ENCODE measurements at regions not wholly inside any gene's neighbourhood (a gene's known extent, or its start where the extent isn't known, plus 50 kb on each side); places are given as distances from the start of the nearest gene placed in this dataset.
A peak's percentile ranks its signal among the peaks of the same experiment; 100 is the strongest.

DNA sequence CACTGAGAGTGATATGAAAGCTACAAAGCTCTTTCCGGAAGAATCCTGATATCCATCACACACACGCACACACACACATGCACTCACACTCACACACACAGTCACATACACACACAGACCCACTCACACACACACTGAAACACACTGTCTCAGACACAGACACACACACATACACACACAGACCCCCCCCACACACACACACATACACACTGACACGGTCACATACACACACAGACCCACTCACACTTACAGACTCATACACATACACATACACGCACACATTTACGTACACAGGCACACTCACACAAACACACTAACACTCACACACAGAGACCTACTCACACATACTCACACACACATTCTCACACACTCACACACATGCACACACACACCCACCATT is 58.6 kb downstream of the LIG4 start:
- no peak for DNase-seq (ENCODE audit: low read depth)
- no peak overlapping the region for H3K4me3 ChIP-seq (ENCODE audit: control insufficient read depth, low read depth, low read length)
- TF ChIP-seq CTCF (IDR thresholded peaks at IDR 0.05; ENCODE audit: control insufficient read depth, insufficient read depth, low read depth, low read length, missing control alignments) = no peak

DNA sequence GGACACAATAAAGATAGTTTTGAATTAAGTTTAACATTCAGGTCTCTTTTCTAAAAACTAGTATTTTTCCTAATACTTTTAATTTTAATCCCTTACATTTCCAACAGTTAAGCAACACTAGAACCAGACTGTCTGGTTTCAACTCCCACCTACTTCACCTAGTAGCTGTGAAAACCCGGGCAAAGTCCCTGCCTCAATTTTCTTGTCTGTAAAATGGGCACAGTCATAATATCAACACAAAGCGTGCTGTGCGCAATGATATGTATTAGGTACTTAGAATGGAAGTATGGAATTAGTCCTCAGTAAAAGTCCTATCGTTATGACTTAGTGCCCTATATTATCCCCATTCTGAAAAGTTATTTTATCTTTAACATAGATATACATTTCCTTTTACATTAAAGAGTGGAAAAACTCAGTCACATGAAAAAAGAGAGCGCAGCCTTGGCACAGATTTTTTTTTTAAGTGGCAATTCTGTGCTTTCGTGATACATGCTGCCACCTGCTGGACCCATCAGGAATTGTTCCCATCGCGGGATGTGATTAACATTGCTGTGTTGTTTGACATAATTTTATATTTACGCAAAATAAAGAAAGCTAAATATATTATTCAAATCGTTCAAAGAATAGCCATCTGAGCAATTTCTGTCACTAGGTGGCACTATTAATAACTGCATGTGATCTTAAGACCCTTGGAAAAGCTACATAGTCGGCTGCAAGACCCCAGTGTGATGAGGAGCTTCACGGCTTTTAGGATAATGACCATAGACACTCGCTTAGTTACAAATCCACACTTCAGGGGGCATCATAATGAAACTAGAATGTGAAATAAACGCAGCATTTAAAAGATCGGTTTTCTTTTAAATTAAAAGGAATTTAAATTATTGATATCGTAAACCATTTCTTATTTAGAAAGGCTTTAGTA is 59.9 kb downstream of the LIG4 start:
- peak; percentile 7 for DNase-seq (ENCODE audit: low read depth)
- peak; percentile 72 for TF ChIP-seq CTCF (IDR thresholded peaks at IDR 0.05; ENCODE audit: control insufficient read depth, insufficient read depth, low read depth, low read length, missing control alignments)
- no peak overlapping the region for H3K4me3 ChIP-seq (ENCODE audit: control insufficient read depth, low read depth, low read length)

- no peak for TF ChIP-seq CTCF (IDR thresholded peaks at IDR 0.05; ENCODE audit: control insufficient read depth, insufficient read depth, low read depth, low read length, missing control alignments)
- H3K4me3 ChIP-seq (ENCODE audit: control insufficient read depth, low read depth, low read length) = no peak overlapping the region
- DNase-seq (ENCODE audit: low read depth) = no peak
Observed at GRCh38 chr13:108154421-108154858, 60.9 kb downstream of the LIG4 start.

DNA sequence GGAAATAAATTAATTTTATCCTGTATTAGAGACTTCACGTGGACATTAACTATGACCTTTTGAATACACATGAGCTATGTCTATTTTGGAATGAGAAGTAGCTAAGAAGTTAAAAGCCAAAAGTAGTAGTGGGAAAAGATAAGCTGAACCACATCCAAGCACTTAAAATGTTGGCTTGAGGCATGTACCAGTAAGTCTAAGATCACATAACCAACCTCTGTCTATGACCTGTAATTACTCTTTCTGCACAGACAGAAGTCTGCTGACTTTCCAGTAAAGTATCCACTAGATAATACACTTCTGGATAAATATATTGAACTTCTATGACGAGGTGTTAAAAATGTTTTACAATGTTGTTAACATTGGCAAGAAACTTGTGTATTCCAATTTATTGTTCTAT is 68.7 kb downstream of the LIG4 start:
- no peak overlapping the region for H3K4me3 ChIP-seq (ENCODE audit: control insufficient read depth, low read depth, low read length)
- TF ChIP-seq CTCF (IDR thresholded peaks at IDR 0.05; ENCODE audit: control insufficient read depth, insufficient read depth, low read depth, low read length, missing control alignments) = no peak
- no peak for DNase-seq (ENCODE audit: low read depth)

DNA sequence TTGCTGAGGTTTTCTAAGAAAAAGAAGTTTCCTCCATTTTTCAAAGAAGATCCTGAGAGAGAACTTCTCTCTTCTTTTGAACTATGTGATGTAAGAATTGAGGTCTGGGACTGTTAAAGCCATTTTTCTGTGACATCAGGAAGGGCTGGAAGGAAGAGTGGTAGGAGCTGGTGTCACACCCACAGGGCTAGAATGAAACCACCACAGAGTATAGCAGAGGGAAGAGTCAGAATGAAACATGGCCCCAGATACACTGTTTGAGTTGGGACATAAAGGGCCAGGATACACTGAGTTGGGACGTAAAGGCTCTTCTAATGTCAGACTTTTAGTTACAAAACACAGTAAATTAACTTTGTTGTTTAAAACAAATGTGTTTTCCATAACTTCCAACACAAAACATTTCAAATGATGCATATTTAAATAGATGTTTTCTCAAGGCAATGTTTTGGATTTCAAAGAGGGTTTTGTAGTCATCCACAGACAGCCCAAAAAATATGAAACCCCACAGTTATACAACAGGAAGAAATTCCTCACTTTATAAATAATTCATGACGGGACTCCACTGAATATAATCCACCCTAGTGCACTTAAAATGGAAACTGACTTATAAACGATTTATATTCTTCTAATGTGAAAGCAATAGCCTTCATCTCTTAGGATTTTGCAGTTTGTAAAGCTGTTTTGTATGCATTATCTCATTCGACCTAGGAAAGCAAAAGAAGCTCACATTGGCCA is 72.5 kb downstream of the LIG4 start:
- no peak for TF ChIP-seq CTCF (IDR thresholded peaks at IDR 0.05; ENCODE audit: control insufficient read depth, insufficient read depth, low read depth, low read length, missing control alignments)
- no peak overlapping the region for H3K4me3 ChIP-seq (ENCODE audit: control insufficient read depth, low read depth, low read length)
- DNase-seq (ENCODE audit: low read depth) = no peak

GRCh38 chr13:108137176-108137575 is 78.2 kb downstream of the LIG4 start:
- no peak overlapping the region for H3K4me3 ChIP-seq (ENCODE audit: control insufficient read depth, low read depth, low read length)
- DNase-seq (ENCODE audit: low read depth) = no peak
- no peak for TF ChIP-seq CTCF (IDR thresholded peaks at IDR 0.05; ENCODE audit: control insufficient read depth, insufficient read depth, low read depth, low read length, missing control alignments)
